ENCODE measurements at regions not wholly inside any gene's neighbourhood (a gene's known extent, or its start where the extent isn't known, plus 50 kb on each side); places are given as distances from the start of the nearest gene placed in this dataset.

GRCh38 chr4:175427751-175428150, 384.3 kb downstream of the GPM6A start:
- Histone ChIP-seq H3K4me1 (replicated peaks in 1 of 2; ENCODE audit: control insufficient read depth in 2 of 2, insufficient read depth in 2 of 2, low read length in 2 of 2) (no peaks in the 10 kb centered on the region), H4K20me1 (replicated peaks; ENCODE audit: control insufficient read depth, insufficient read depth, low read length) (no peaks in the 10 kb centered on the region), H3K36me3 (ENCODE audit: control insufficient read depth, insufficient read depth, low read length) (no peaks in the 10 kb centered on the region), H3K27ac (ENCODE audit: extremely low read depth, low read depth, low read length) (no peak overlapping the region), H3K9me1 (ENCODE audit: control insufficient read depth, insufficient read depth, low read length) (no peaks in the 10 kb centered on the region), H3K4me2 (ENCODE audit: insufficient read depth, low read length) (no peak overlapping the region), H3K9ac (ENCODE audit: insufficient read depth in 1 of 2, low read depth in 2 of 2, low read length in 2 of 2) (no peak overlapping the region), H3K27me3 (ENCODE audit: control insufficient read depth in 2 of 2, insufficient read depth in 2 of 2, low read length in 2 of 2) (no peaks in the 10 kb centered on the region), H3K79me2 (ENCODE audit: control insufficient read depth, insufficient read depth, low read length) (no peaks in the 10 kb centered on the region), H2AFZ (ENCODE audit: low read depth, low read length) (no peak overlapping the region), H3K9me3 (replicated peaks; ENCODE audit: control insufficient read depth, insufficient read depth, low read depth, low read length) (no peaks in the 10 kb centered on the region), H3K4me3 (no peak overlapping the region)
- FAIRE-seq (no peak), ATAC-seq (no peak), DNase-seq (ENCODE audit: extremely low read depth in 1 of 4, low spot score in 3 of 4) (no peak)
- TF ChIP-seq NR1H2 (CRISPR knock-in tag; IDR thresholded peaks at IDR 0.05) (no peak), HNRNPL (IDR thresholded peaks at IDR 0.05; ENCODE audit: low read depth, low read length) (no peak), CHAMP1 (IDR thresholded peaks at IDR 0.05) (no peak), FOXJ3 (CRISPR knock-in tag; IDR thresholded peaks at IDR 0.05) (no peak), ZNF24 (IDR thresholded peaks at IDR 0.05) (no peak), ZNF512 (tag; IDR thresholded peaks at IDR 0.05) (no peak), ZKSCAN1 (IDR thresholded peaks at IDR 0.05; ENCODE audit: low read depth, low read length) (no peak), ELF4 (CRISPR knock-in tag; IDR thresholded peaks at IDR 0.05) (no peak), PKNOX1 (IDR thresholded peaks at IDR 0.05) (no peak), PTTG1 (tag; IDR thresholded peaks at IDR 0.05; ENCODE audit: low read depth) (no peak), BRCA1 (IDR thresholded peaks at IDR 0.05) (no peak), BRCA1 (CRISPR knock-in tag; IDR thresholded peaks at IDR 0.05) (no peak), KAT2B (IDR thresholded peaks at IDR 0.05; ENCODE audit: low read depth, low read length) (no peak), XRCC4 (IDR thresholded peaks at IDR 0.05; ENCODE audit: extremely low read depth, insufficient read depth, insufficient read length) (no peak)
- ChIA-PET CTCF (ENCODE audit: low intra/inter-chr PET ratio) (no interaction called here), POLR2A (no interaction called here)
- 0% methylated on average over 1 of the region's 44 CpGs for WGBS (ENCODE audit: insufficient coverage, low coverage, missing lambda C conversion rate)
- intact Hi-C loops (cut with micrococcal nuclease) = no loop called here
- in situ Hi-C loops (cut with MboI) = no loop called here
- no TSS peak for BruUV-seq (replicated peaks)

Data from K562 (cell line).